HG03354 (cell line): ENCODE measurements at regions not wholly inside any gene's neighbourhood (a gene's known extent, or its start where the extent isn't known, plus 50 kb on each side); places are given as distances from the start of the nearest gene placed in this dataset.

Experiments
- ATAC-seq: cut with Tn5 transposase; IDR thresholded peaks from one replicate; pipeline ENCODE4 v1.9.1; 2021; ENCODE audit warnings: mild to moderate bottlenecking; ENCODE audit not compliant: unreplicated experiment, poor library complexity, severe bottlenecking

- ATAC-seq = no peak
These were observed 282.7 kb downstream of the HDGFL1 start for GRCh38 chr6:22852101-22852500.

DNA sequence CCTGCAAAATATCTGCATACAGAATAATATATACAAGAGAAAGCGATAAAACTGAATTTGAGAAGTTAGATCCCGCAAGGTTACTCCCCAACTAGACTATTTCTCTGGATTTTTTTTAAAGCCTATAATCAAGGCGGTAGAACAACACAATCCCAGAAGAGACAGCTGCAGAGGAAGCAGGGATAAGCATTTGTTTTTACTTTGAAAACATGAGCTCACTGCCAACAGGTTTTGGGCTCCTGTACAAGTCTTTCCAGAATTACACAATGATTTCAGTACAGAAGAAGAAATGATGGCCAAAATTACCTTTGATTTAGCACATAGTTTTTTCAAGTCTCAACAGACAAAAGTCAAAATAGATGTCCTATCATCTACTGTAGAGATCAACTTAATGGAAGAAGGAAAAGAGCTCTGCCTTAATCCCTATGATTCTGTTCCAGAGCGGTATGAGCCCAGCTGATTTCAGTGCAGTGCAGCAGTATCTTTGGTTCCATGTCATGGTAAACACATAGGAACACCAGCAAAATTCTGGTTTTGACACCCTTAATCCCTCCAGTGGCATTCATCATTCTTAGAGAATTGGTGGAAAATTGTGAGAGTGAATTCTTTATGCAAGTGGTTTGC, 304.3 kb downstream of the HDGFL1 start:
- ATAC-seq = no peak

DNA sequence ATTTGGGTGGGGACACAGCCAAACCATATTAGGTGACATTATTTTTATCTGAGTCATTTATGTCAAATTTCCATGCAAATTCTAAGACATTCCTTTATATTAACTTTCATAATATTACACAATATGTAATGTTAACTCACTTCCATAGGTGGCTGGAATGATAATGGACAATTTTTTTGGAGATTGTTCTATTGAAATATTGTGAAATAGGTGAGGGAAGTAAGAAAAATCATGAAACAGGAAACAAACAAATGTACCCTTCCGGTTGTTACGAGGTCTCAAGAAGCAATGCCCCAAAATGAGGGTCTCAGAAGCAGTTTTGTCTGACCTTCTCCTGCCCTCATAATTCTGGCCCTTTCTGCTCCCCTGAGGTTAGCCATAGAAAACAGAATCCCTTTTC, 306.5 kb downstream of the HDGFL1 start:
- no peak for ATAC-seq

- no peak for ATAC-seq
These were observed 308.9 kb downstream of the HDGFL1 start for GRCh38 chr6:22878324-22878701.

GRCh38 chr6:22878706-22879105, 309.3 kb downstream of the HDGFL1 start:
- no peak for ATAC-seq

GRCh38 chr6:22880686-22881433, 311.5 kb downstream of the HDGFL1 start:
- no peak for ATAC-seq

DNA sequence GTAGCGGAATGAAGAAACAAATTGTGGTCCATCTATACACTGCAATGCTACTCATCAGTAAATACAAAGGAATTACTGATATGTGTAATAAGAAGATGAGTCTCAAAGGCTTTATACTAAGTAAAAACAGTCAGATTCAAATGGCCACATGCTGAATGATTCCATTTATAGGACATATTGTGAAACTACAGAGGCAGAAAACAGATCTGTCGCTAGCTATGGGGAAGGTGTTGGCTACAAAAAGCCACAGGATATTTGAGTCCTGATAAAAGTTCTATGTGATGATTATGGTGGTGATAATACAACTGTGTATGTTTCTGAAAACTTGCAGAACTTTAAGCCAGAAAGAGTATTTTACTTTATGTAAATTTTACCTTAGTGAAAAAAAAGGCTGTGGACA, 313.2 kb downstream of the HDGFL1 start:
- no peak for ATAC-seq

DNA sequence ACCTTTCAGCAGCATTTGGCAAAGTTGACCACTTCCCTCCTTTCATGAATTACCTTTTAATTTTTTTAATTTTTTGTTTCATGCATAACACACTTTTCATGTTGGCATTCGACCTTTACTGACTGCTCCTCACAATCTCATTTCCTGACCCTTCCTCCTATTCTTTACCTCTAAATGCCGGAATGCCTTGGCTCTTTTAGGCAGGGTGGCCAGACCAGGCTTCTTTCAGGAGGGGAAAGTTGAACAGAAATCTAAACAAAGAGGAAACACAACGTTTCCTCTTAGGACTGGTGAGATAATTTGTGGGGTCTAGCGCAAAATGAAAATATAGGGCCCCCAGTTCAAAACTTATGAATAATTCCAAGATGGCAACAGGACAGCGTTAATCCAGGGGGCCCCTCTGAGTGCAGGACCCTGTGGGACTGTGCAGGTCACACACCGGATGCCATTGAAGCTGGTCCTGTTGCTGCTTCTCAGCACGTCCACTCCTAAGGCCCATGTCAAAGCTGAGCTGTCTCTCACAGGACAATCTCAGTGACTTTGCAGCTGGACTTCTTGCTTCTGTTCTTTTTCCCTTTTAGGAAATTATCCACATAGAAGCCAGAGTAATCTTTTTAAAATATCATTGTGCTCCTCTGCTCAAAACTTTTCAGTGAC, 313.8 kb downstream of the HDGFL1 start:
- no peak for ATAC-seq

- ATAC-seq = no peak
These were observed 315.1 kb downstream of the HDGFL1 start for GRCh38 chr6:22884456-22884855.

GRCh38 chr6:22886650-22887581, 317.6 kb downstream of the HDGFL1 start:
- ATAC-seq = no peak

DNA sequence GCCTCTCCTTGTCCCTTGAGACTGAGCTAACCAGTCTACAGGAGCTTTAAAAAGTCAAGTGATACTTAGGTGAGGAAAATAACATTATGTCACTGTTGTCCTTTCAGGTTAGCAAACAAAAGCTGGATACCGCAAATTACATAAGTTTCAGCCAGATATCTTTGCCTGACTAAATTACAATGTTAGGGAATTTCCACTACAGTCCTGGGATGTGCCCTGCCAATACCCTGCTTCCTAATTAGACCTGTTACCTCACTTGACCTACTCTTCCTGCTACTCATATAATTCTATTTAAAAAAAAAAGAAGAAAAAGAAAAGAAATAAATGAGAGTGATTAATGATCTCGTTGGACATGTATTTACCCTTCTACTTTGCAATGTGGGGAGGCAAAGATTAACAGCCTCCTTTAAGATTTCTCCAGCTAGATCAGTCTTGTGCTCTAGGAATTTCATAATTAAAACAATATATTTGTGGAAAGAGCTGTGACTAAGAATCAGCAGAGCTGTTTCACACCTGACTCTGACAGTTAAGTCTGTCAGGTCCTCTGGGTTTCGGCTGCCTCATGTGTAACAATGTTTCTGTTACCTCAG, 318.9 kb downstream of the HDGFL1 start:
- no peak for ATAC-seq

- no peak for ATAC-seq
These were observed 322.6 kb downstream of the HDGFL1 start for GRCh38 chr6:22891934-22892333.

- no peak for ATAC-seq
These were observed 323.1 kb downstream of the HDGFL1 start for GRCh38 chr6:22892452-22892851.

DNA sequence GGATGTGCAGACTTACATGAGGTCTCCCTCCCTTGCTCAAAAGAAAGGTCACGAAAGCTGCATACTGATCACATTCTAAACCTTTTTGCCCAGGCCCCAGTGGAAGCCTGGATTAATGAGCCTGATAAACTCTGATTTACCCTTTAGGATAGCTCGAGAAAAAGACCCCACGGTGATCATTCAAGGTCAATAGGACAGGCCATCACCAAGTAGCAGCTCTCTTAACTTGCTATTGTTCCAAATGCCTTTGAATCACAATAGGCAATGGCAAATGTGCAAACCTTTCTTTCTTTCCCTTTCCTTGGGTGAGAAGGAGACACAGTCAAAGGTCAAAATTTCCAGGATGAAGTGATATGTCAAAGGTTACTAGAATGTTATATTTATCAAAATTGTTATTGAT, 327.3 kb downstream of the HDGFL1 start:
- ATAC-seq = no peak

- ATAC-seq = no peak
These were observed 330.1 kb downstream of the HDGFL1 start for GRCh38 chr6:22899426-22899825.

- no peak for ATAC-seq
These were observed 334.5 kb downstream of the HDGFL1 start for GRCh38 chr6:22903826-22904225.

DNA sequence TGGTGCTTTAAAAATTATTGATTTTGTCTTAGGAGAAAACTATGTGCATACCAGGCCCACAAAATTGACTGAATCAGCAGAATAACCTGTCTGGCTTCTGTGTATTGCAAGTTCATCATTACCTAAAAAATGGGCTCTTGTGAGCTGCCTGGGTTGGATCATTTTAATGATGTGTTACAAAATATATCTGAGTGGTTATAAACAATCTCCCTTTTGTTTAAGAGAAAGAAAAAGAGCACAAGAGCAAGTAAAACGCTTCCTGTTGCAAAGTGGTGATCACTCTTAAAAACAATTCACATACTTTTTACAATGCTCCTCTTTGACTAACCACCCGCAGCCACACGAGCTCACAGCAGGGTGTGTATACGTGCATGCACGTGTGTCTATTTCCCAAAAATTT, 335.1 kb downstream of the HDGFL1 start:
- no peak for ATAC-seq

DNA sequence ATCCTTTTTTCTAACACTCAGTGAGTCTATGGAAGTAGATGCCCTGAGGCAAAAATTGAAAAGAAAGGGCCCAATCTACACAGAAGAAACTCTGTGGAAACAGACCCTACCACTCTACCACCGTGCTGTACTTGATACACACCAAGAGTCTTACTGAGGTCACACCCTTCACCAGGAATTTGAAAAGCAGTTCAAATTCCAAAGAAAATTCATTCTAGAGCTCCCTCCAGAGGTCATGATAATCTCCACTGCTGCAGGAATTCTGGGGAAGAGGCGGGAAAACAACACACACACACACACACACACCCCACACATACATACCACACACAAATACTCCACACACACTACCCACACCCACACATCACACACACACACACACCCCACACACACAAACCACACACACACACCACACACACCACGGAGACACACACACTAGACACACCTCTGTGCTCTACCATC, 336.8 kb downstream of the HDGFL1 start:
- no peak for ATAC-seq

DNA sequence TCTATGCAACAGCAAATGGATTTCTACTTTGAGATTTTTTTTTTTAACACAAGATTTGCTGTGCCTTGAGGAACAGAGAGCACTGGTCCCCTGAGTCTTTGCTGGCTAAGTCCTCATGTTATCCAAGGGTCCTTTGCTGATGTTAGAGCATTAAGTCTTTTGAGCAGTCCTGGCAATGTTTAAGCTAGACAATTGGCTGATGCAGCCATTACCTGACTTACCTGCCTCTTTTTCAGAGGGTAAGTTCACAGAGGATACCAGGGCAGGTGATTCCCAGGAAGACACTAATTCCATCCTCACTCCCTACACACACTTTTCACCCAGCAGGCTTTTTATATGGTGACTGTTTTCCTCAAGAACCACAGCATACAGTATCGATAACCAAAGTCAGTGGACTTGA, 337.7 kb downstream of the HDGFL1 start:
- no peak for ATAC-seq

GRCh38 chr6:22910370-22910769, 341.0 kb downstream of the HDGFL1 start:
- ATAC-seq = no peak
